ENCODE measurements at regions not wholly inside any gene's neighbourhood (a gene's known extent, or its start where the extent isn't known, plus 50 kb on each side); places are given as distances from the start of the nearest gene placed in this dataset.

GRCh38 chr7:156219307-156220077, 407.2 kb upstream of the SHH start:
- TF ChIP-seq, protein P1, sequence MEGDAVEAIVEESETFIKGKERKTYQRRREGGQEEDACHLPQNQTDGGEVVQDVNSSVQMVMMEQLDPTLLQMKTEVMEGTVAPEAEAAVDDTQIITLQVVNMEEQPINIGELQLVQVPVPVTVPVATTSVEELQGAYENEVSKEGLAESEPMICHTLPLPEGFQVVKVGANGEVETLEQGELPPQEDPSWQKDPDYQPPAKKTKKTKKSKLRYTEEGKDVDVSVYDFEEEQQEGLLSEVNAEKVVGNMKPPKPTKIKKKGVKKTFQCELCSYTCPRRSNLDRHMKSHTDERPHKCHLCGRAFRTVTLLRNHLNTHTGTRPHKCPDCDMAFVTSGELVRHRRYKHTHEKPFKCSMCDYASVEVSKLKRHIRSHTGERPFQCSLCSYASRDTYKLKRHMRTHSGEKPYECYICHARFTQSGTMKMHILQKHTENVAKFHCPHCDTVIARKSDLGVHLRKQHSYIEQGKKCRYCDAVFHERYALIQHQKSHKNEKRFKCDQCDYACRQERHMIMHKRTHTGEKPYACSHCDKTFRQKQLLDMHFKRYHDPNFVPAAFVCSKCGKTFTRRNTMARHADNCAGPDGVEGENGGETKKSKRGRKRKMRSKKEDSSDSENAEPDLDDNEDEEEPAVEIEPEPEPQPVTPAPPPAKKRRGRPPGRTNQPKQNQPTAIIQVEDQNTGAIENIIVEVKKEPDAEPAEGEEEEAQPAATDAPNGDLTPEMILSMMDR (IDR thresholded peaks at IDR 0.05; ENCODE audit: low read depth, low read length, missing input control), result no peak
- no peak for TF ChIP-seq RAD21 (IDR thresholded peaks at IDR 0.05)
